Calu3 (cell line): ENCODE measurements at regions not wholly inside any gene's neighbourhood (a gene's known extent, or its start where the extent isn't known, plus 50 kb on each side); places are given as distances from the start of the nearest gene placed in this dataset.

Experiments used
- BruUV-seq: library from RNA; stranded (reverse); fragments of 400-500 nt; replicated peaks from 2 replicates; lab custom pipeline; 2021; lab: Mats Ljungman, UMichigan
- CTCF ChIA-PET: fragments of 300-600 bp; sonication (Branson Sonifier 250); formaldehyde crosslinking; loops from one replicate; lab custom pipeline; 2022; ENCODE audit warnings: antibody characterized with exemption; lab: Charles Lee
- DNase-seq: peaks from one replicate; pipeline ENCODE4 v3.0.0; 2022
- H3K27ac Mint-ChIP-seq: one replicate; pipeline ENCODE4 v1.8.0; 2022; ENCODE audit warnings: mixed read lengths; ENCODE audit not compliant: unreplicated experiment
- H3K27me3 Mint-ChIP-seq: one replicate; pipeline ENCODE4 v1.8.0; 2022; ENCODE audit warnings: mixed read lengths; ENCODE audit not compliant: unreplicated experiment
- H3K36me3 Mint-ChIP-seq: one replicate; pipeline ENCODE4 v1.8.0; 2022; ENCODE audit warnings: mild to moderate bottlenecking, moderate library complexity, mixed read lengths; ENCODE audit not compliant: insufficient read depth, unreplicated experiment
- H3K4me1 Mint-ChIP-seq: one replicate; pipeline ENCODE4 v1.8.0; 2022; ENCODE audit warnings: mild to moderate bottlenecking, low read depth, mixed read lengths; ENCODE audit not compliant: unreplicated experiment
- H3K4me3 Mint-ChIP-seq: one replicate; pipeline ENCODE4 v1.8.0; 2022; ENCODE audit warnings: mild to moderate bottlenecking, low read depth, moderate library complexity, mixed read lengths; ENCODE audit not compliant: unreplicated experiment
- H3K9me3 Mint-ChIP-seq: one replicate; pipeline ENCODE4 v1.8.0; 2022; ENCODE audit warnings: low read depth, mixed read lengths; ENCODE audit not compliant: unreplicated experiment
- CTCF ChIP-seq: fragments of 200-600 bp; IDR thresholded peaks from one replicate; pipeline ENCODE4 v1.8.0; 2022; ENCODE audit warnings: antibody characterized with exemption; ENCODE audit not compliant: unreplicated experiment
- intact Hi-C: fragments of 100-400 bp; cut with micrococcal nuclease; formaldehyde crosslinking; loops from one replicate; pipeline ENCODE4 v1.10.0; 2022; ENCODE audit not compliant: unreplicated experiment

DNA sequence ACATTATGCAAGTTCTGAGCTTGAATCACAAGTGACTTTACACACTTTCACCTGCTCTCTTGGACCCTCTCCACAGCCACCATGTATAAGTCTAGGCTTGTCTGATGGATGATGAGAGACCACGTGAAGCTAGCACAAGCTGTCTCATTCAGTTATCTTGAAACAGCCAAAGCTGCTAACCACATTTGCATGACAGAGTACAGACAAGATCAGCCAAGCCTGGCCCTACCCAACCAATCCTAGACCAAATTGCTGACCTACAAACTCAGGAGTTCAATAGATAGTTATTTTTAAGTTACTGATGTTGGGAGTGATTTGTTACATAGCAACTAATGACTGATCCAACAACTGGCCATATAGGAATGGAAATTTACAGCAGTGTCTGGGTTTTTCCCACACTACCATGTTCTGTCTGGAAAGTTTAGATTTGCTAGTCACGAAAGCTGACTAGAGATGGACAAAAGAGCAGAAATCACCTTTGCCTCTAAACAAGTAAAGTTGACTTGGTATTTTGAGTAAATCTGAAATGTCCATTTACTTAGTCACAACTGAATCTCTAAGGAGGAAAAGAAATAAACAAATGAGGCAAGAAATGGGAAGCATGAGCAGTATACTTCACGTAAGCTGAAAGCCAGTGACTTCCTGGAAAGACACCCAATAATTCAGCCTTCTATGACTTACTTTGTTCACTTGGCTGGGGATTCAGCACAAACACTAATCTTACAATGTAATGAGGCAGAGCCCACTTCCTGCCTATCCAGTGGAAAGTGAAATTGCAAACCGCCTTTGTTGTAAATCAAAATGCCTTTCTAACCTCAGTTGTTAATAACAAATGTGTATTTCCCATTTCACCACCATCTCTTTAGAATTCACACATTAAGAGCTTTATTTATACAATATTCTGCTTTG, 101.7 kb downstream of the FAM181B start:
- BruUV-seq = no TSS peak
- Mint-ChIP-seq H3K27me3 (no peaks in the 10 kb centered on the region), H3K36me3 (no peaks in the 10 kb centered on the region), H3K4me3 (no peak overlapping the region), H3K4me1 (no peaks in the 10 kb centered on the region), H3K9me3 (peaks cover 2% of the 10 kb centered on the region), H3K27ac (no peak overlapping the region)
- no peak for TF ChIP-seq CTCF
- no peak for DNase-seq
- CTCF ChIA-PET = no interaction called here
- intact Hi-C loops = no loop called here

GRCh38 chr11:82610671-82611070, 123.0 kb downstream of the FAM181B start:
- Mint-ChIP-seq H3K9me3 (peaks cover 10% of the 10 kb centered on the region), H3K27me3 (no peaks in the 10 kb centered on the region), H3K4me1 (no peaks in the 10 kb centered on the region), H3K27ac (no peak overlapping the region), H3K36me3 (no peaks in the 10 kb centered on the region), H3K4me3 (no peak overlapping the region)
- BruUV-seq = no TSS peak
- intact Hi-C loops = no loop called here
- DNase-seq = no peak
- TF ChIP-seq CTCF = no peak
- CTCF ChIA-PET = interaction anchor here (0.6 kb wide), 1 partner anchor 1641 kb away, joined by 5 read pairs; no protein-coding TSS in a partner anchor

- Mint-ChIP-seq H3K4me3 (no peak overlapping the region), H3K36me3 (no peaks in the 10 kb centered on the region), H3K9me3 (peaks cover 8% of the 10 kb centered on the region), H3K4me1 (no peaks in the 10 kb centered on the region), H3K27me3 (no peaks in the 10 kb centered on the region), H3K27ac (no peak overlapping the region)
- CTCF ChIA-PET = no interaction called here
- intact Hi-C loops = no loop called here
- TF ChIP-seq CTCF = no peak
- BruUV-seq = no TSS peak
- no peak for DNase-seq
These were observed 126.9 kb downstream of the FAM181B start for GRCh38 chr11:82606738-82607137.

GRCh38 chr11:82601711-82602110, 132.0 kb downstream of the FAM181B start:
- CTCF ChIA-PET = no interaction called here
- no peak for DNase-seq
- TF ChIP-seq CTCF = no peak
- H3K4me1 Mint-ChIP-seq = no peaks in the 10 kb centered on the region
- H3K9me3 Mint-ChIP-seq = peaks cover 2% of the 10 kb centered on the region
- BruUV-seq = no TSS peak
- H3K27me3 Mint-ChIP-seq = no peaks in the 10 kb centered on the region
- H3K27ac Mint-ChIP-seq = no peak overlapping the region
- H3K36me3 Mint-ChIP-seq = no peaks in the 10 kb centered on the region
- H3K4me3 Mint-ChIP-seq = no peak overlapping the region
- intact Hi-C loops = no loop called here
